ENCODE measurements at regions not wholly inside any gene's neighbourhood (a gene's known extent, or its start where the extent isn't known, plus 50 kb on each side); places are given as distances from the start of the nearest gene placed in this dataset.
"Not testable (repeated sequence)": the region's sequence is repeated elsewhere in the genome, so short reads cannot be mapped to it uniquely, and the experiment has no call there.

DNA sequence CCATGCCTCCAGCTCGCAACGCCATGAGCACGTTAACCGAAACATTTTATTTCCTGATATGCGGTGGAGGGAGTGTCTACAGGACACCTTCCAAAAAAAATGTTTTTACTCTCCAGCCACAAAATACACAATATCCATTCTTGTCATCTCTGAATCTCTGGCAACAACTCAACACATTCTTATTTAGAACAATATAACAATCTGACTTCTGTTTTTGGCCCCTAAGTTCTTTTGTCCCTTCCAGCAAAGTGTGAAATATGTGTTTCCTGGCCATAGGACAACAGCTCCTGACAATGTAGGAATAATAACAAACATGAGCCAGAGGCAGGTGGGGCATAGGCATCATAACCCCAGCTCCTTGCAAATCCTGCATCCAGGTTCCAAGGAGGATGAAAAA, 163.0 kb downstream of the DDX1 start:
- Histone ChIP-seq H3K9me3 (replicated peaks) (peaks cover 10% of the 10 kb centered on the region; the same call in 1 of the 2 replicates), H3K4me3 (no peak overlapping the region), H3K4me1 (no peaks in the 10 kb centered on the region), H3K36me3 (no peaks in the 10 kb centered on the region), H3K27me3 (no peaks in the 10 kb centered on the region), H3K27ac (no peak overlapping the region)
- no peak for DNase-seq

DNA sequence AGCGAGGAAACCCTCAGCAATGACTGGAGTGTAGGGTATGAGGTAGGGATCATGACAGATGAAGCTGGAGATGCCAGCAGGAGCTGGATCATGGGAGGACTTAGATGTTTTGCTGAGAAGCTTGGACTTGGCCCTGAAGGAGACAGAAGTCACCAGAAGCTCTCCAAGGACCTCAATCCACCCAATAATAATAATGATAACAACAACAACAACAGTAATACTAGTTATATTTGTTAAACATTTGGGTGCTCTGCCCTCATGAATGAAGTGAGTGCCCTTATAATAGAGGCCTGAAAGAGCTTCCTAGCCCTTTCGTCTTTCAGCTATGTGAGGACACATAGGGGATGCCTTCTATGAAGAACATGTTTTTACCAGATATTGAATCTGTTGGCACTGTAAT, 163.9 kb downstream of the DDX1 start:
- H3K4me1 ChIP-seq, result no peaks in the 10 kb centered on the region
- no peaks in the 10 kb centered on the region for H3K36me3 ChIP-seq
- H3K27me3 ChIP-seq, result no peaks in the 10 kb centered on the region
- peaks cover 10% of the 10 kb centered on the region; the same call in 1 of the 2 replicates for H3K9me3 ChIP-seq (replicated peaks)
- no peak for DNase-seq
- H3K4me3 ChIP-seq, result no peak overlapping the region
- H3K27ac ChIP-seq, result no peak overlapping the region

DNA sequence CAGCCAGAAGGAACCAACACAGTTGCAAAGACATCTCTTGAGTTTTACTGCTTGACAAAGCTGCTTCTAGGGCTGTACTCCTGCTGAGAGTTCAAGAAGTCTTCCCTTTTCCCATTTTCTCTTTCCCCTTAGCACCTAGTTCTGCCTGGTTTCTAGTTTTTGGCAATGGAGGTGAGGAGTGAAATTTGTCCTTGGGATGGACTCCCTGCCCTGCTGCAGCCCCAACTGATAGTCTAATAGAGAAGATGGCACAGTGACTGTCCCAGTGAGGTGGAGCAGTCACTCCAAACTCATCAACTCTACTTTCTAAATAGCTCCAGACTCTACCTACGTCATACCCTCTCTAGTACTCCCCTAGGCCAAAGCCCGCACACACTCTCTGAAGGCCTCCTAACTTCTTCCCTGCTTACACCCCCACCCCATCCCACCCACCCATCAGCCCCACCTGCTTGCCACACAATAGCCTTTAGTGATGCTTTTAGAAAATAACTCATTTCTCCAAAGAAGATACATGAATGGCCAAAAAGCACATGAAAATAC, 164.4 kb downstream of the DDX1 start:
- Histone ChIP-seq H3K4me3 (no peak overlapping the region), H3K4me1 (no peaks in the 10 kb centered on the region)

DNA sequence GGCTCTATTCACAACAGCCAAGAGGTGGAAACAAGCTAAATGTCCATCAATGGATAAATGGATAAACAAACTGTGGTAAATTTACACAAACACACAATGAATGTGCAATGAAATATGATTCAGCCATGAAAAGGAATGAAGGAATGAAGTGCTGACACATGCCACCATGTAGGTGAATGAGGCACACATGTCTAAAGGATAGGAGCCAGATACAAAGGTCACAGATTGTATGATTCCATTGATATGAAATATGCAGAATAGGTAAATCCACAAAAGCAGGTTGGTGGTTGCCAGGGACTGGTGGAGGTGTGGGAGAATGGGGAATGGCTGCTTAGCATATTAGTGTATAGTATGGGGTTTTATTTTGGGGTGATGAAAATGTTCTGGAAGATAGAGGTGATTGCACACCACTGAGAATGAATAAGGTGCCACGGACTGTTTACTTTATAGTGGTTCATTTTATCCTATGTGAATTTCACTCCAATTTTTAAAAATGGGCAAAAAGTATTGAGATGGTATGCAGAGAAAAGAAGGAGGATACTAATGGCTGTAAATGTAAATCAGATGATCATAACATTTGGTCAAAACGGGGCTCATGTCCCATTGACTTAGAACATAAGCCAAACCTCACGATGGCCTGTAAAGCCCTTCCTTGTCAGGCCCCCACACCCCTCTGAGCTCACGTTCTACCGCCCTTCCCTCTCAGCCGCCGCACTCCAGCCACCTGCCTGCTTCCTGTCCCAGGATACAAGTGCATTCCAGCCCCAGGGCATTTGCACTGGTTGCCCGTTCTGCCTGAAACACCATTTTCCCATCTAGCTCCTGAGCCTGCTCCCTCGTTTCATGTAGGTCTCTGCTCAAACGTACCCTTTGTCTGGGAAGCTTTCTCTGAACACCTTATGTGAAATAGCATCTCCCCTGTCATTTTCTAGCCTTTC, 165.5 kb downstream of the DDX1 start:
- no peak for DNase-seq
- Histone ChIP-seq H3K36me3 (no peaks in the 10 kb centered on the region), H3K27me3 (no peaks in the 10 kb centered on the region), H3K4me3 (no peak overlapping the region), H3K27ac (no peak overlapping the region), H3K4me1 (no peaks in the 10 kb centered on the region), H3K9me3 (replicated peaks) (peaks cover 10% of the 10 kb centered on the region; the same call in 1 of the 2 replicates)

More for the DNA sequence above, 164.4 kb downstream of the DDX1 start:
- H3K27me3 ChIP-seq, result no peaks in the 10 kb centered on the region
- H3K27ac ChIP-seq, result no peak overlapping the region
- no peak for DNase-seq
- no peaks in the 10 kb centered on the region for H3K36me3 ChIP-seq
- H3K9me3 ChIP-seq (replicated peaks), result peaks cover 10% of the 10 kb centered on the region; the same call in 1 of the 2 replicates

DNA sequence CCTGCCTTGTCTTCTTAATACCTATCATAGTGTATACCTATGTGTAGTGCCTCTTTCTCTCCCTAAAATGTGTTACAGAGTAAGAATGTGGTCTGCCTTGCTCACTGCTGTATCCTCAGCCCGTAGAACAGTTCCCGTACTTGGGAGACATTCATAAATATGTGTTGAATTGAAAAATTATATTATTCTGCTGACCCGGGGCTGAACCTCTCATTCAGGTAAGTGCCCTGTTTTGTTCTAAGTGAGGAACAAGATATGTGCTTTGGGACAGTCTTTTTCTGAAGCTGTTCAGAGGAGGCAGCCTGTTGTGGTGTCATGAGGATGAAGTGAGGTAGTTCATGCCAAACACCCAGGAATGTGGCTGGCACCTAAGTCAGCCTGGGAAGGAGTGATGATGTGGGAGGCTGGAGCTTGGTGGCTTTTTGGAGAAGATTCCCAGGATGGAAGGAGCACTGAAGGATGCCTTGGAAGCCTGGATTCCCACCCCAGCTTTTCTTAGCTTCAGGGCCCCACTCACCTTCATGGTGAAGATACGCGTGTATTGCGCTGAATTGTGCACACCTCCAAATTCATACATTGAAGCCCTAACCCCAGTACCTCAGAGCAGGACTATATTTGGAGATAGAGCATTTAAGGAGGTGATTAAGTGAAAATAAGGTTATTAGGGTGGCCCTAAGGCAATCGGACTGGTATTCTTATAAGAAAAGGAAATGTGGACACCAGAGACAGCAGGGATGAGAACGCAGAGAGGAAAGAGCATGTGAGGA, 166.3 kb downstream of the DDX1 start:
- DNase-seq, result no peak
- no peaks in the 10 kb centered on the region for H3K27me3 ChIP-seq
- H3K27ac ChIP-seq, result no peak overlapping the region
- H3K9me3 ChIP-seq (replicated peaks), result peaks cover 10% of the 10 kb centered on the region; the same call in 1 of the 2 replicates
- no peaks in the 10 kb centered on the region for H3K36me3 ChIP-seq
- no peaks in the 10 kb centered on the region; the same call in 1 of the 2 replicates for H3K4me1 ChIP-seq
- no peak overlapping the region for H3K4me3 ChIP-seq

DNA sequence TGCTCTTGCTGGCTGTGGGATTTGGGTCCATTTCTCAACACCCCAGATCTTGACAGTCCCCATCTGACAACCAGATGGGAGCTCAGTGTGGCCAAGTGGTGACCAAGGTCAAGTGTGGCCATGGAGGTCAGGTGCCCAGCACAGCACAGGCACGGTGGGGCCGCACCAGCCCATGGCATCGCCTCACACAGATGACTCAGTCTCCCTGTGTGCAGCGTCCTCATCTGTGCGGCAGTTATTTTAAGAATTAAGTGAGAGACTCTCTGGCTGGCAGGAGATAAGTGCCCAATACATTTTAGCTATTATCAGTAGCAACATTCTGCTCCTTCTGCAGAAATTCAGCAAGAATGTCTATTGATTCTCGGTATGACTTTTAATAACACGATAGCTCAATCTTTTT, 167.2 kb downstream of the DDX1 start:
- no peak for DNase-seq
- Histone ChIP-seq H3K9me3 (replicated peaks) (peaks cover 10% of the 10 kb centered on the region; the same call in 1 of the 2 replicates), H3K36me3 (no peaks in the 10 kb centered on the region), H3K4me1 (no peaks in the 10 kb centered on the region; the same call in 1 of the 2 replicates), H3K4me3 (no peak overlapping the region), H3K27ac (no peak overlapping the region), H3K27me3 (no peaks in the 10 kb centered on the region)

DNA sequence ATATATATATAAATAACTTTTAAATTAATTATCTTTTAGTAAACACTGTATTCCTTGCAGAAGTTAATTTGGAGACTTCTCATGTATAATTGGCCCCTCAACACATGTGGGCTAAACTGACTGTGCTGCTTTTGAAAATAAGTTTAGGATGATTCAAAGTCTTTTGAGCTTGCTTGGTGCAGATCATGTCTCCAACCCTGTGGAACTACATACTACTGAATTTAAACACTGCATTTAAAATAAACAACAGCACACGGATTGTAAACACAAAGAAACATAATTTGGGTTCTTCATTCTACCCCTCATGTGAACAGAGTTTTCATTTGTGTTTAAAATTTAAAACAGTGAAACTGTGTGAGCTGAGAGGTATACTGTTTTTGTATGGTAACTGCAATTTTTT, 167.7 kb downstream of the DDX1 start:
- no peaks in the 10 kb centered on the region; the same call in 1 of the 2 replicates for H3K4me1 ChIP-seq
- H3K27ac ChIP-seq, result no peak overlapping the region
- H3K27me3 ChIP-seq, result no peaks in the 10 kb centered on the region
- no peaks in the 10 kb centered on the region for H3K36me3 ChIP-seq
- H3K4me3 ChIP-seq, result no peak overlapping the region
- no peak for DNase-seq
- H3K9me3 ChIP-seq (replicated peaks), result peaks cover 10% of the 10 kb centered on the region; the same call in 1 of the 2 replicates

DNA sequence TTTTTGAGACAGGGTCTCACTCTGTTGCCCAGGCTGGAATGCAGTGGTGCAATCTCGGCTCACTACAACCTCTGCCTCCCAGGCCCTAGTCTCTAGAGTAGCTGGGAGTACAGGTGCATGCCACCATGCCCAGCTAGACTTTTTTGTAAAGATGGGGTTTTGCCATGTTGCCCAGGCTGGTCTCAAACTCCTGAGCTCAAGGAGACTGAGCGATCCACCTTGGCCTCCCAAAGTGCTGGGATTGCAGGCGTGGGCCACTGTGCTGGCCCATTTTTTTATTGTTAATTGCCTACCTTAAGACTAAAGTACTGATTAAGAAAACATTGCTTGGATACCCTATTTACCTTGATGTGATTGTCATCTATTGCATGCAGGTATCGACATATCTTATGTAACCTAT, 168.1 kb downstream of the DDX1 start:
- H3K36me3 ChIP-seq, H3K4me1 ChIP-seq, H3K4me3 ChIP-seq, H3K27ac ChIP-seq, H3K27me3 ChIP-seq, DNase-seq: not testable (repeated sequence)
- H3K9me3 ChIP-seq (replicated peaks), result peaks cover 10% of the 10 kb centered on the region; the same call in 1 of the 2 replicates

DNA sequence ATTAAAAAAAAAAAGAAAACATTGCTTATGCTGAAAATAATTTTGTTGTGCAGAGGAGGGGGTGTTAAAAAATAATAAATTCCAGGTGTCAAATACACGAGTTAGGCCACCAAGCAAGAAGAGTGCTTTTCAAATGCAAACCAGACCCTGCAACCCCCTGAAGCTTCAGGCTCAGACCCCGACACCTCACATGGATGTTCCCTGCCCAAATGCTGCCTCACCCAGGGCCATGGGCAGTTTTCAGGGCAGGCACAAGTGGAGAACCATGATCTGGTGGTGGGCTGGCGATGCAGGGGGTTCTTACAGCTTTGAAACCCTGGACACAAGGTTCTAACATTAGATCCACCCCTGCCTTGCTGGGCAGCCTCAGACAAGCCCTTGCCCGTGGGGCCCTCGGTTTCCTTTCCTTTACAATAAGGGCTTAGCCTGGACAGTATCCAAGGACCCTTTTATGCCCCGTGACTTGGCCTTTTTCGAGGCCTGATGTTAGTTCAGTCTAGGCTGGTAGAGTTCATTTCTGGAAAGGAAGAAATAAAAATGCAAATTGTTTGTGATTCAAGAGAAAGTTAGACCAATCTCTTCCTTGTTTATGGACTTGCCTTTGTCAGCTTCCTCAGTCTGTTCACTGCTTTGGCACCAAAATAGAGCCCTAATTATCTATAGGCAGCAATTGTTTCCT, 168.7 kb downstream of the DDX1 start:
- Histone ChIP-seq H3K27ac (no peak overlapping the region), H3K36me3 (no peaks in the 10 kb centered on the region), H3K4me3 (no peak overlapping the region), H3K4me1 (no peaks in the 10 kb centered on the region; the same call in 1 of the 2 replicates), H3K9me3 (replicated peaks) (peaks cover 9% of the 10 kb centered on the region; the same call in 1 of the 2 replicates), H3K27me3 (no peaks in the 10 kb centered on the region)
- DNase-seq, result no peak

DNA sequence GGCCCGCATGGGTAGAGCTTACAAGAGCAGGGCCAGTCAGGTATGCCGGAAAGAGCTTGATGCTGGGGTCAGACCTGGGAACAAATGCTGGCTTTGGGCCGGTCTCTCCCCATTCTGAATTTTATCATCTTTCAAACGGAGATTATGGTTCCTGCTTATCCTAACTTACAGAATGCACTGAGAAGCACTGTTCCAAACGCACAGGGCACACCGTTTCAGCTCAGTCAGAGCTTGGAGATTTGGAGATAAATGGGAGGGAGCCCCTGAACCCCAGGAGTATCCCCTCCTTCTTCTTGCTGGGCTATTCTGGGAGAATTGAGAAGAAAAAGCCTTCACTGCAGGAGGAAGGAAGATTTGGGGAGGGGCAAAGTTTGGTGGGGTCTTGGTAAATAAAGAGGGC, 169.4 kb downstream of the DDX1 start:
- no peaks in the 10 kb centered on the region for H3K36me3 ChIP-seq

DNA sequence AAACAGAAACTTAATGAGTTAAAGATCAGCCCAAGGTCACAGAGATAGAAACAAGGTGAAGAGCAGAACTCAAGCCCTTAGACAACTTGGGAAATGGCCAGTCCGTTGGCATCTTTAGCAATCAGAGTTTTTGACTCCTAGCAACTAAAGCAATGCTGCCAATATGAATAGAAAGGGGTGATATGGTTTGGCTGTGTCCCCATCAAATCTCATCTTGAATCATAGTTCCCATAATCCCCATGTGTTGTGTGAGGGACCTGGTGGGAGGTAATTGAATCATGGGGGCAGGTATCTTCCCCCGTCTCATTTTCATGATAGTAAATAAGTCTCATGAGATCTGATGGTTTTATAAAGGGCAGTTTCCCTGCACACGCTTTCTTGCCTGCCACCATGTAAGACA, 170.2 kb downstream of the DDX1 start:
- Histone ChIP-seq H3K27me3 (no peaks in the 10 kb centered on the region), H3K27ac (no peak overlapping the region), H3K4me3 (no peak overlapping the region), H3K36me3 (no peaks in the 10 kb centered on the region), H3K4me1 (no peaks in the 10 kb centered on the region; the same call in 1 of the 2 replicates), H3K9me3 (replicated peaks) (peaks cover 4% of the 10 kb centered on the region; the same call in 1 of the 2 replicates)
- DNase-seq, result no peak

More for the DNA sequence above, 169.4 kb downstream of the DDX1 start:
- no peak for DNase-seq
- no peak overlapping the region for H3K4me3 ChIP-seq
- no peaks in the 10 kb centered on the region; the same call in 1 of the 2 replicates for H3K4me1 ChIP-seq
- no peak overlapping the region for H3K27ac ChIP-seq
- H3K9me3 ChIP-seq (replicated peaks), result peaks cover 4% of the 10 kb centered on the region; the same call in 1 of the 2 replicates
- H3K27me3 ChIP-seq, result no peaks in the 10 kb centered on the region

DNA sequence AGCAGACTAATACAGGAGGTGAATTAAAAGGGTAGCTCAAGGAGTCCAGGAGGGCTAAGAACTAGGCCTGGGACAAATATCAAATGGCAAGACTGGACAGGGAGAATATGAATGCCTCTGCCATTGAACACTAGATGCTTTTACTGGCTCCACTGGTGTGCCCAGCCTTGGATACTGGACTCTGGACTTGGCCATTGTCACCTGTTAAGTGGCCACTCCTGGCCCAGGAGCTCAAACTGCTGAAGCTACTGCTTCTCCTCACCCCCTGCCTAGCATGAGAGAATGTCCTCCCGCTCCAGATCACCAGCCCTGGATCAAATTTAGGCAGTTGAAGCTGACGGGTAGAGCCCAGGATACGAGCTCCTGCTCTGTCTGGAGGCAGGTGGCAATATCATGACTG, 170.8 kb downstream of the DDX1 start:
- no peaks in the 10 kb centered on the region for H3K36me3 ChIP-seq
- peaks cover 4% of the 10 kb centered on the region; the same call in 1 of the 2 replicates for H3K9me3 ChIP-seq (replicated peaks)
- no peak for DNase-seq
- no peak overlapping the region for H3K4me3 ChIP-seq
- no peak overlapping the region for H3K27ac ChIP-seq
- no peaks in the 10 kb centered on the region; the same call in 1 of the 2 replicates for H3K4me1 ChIP-seq
- no peaks in the 10 kb centered on the region for H3K27me3 ChIP-seq

DNA sequence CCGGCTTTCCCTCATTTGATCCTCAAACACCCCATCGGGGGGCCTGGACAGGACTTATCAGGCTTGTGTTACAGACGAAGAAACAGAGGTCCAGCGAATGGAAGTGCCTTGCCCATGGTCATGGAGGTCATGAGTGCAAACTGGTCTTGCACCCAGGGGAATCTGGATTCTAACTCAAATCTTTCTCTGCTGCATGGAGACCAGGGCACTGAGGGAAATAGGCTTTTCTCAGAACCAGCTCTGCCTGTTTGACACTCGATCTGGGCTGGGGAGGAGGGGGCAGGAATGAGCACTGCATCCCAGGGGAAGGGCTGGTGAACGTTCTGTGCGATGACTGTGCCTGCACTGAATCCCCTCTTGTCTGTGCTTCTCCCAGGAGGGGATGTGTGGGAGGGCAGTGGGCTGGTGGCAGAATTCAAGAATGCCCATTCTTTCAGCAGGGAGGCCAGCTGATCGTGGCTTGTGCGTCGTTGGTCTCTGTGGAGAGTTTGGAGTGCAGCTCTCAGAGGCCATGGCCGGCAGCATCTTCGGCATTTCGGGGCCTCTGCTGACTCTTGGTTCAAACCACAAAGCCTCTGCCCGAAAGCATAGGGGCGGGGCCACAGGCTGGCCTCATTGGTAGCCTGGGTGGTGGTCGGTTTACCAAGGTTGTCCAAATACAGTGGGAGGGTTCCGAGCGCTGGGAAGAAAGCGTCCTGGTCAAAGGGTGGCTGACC, 171.6 kb downstream of the DDX1 start:
- no peak overlapping the region for H3K27ac ChIP-seq
- DNase-seq, result no peak

More for the DNA sequence above, 171.6 kb downstream of the DDX1 start:
- no peaks in the 10 kb centered on the region for H3K27me3 ChIP-seq
- H3K4me3 ChIP-seq, result no peak overlapping the region
- peaks cover 4% of the 10 kb centered on the region; the same call in 1 of the 2 replicates for H3K9me3 ChIP-seq (replicated peaks)
- no peaks in the 10 kb centered on the region for H3K36me3 ChIP-seq
- H3K4me1 ChIP-seq, result no peaks in the 10 kb centered on the region; the same call in 1 of the 2 replicates

Data from SJCRH30 (cell line).